GM21367 (cell line): ENCODE measurements at regions not wholly inside any gene's neighbourhood (a gene's known extent, or its start where the extent isn't known, plus 50 kb on each side); places are given as distances from the start of the nearest gene placed in this dataset.
"Not testable (repeated sequence)": the region's sequence is repeated elsewhere in the genome, so short reads cannot be mapped to it uniquely, and the experiment has no call there.

Experiments
- ATAC-seq: cut with Tn5 transposase; IDR thresholded peaks from one replicate; pipeline ENCODE4 v1.9.1; 2021; ENCODE audit not compliant: unreplicated experiment

DNA sequence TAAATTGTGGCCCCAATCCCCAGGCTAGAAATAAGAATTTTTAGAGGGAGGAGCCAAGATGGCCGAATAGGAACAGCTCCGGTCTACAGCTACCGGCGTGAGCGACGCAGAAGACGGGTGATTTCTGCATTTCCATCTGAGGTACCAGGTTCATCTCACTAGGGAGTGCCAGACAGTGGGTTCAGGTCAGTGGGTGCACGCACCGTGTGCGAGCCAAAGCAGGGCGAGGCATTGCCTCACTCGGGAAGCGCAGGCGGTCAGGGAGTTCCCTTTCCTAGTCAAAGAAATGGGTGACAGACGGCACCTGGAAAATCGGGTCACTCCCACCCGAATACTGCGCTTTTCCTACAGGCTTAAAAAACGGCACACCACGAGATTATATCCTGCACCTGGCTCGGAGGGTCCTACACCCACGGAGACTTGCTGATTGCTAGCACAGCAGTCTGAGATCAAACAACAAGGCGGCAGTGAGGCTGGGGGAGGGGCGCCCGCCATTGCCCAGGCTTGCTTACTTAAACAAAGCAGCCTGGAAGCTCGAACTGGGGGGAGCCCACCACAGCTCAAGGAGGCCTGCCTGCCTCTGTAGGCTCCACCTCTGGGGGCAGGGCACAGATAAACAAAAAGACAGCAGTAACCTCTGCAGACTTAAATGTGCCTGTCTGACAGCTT, 257.7 kb upstream of the MEIS1 start:
- not testable (repeated sequence) for ATAC-seq

DNA sequence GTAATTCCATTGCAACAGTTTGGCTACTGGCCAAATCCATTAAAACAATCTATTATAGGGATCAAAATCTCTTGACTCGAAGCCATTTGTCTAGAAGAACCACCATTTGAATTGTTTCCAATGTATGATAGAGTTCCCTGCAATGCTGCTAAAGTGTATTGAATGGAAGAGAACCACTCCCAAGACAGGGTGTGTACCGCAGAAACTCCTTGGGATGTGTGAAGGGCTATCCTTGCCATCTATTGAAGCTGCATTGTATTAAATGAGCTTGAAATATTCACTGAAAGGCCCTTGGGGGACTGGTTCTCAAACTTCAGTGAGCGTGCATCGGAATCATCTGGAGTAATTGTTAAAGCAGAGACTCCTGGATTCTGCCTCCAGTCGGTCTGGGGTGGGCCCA, 260.4 kb upstream of the MEIS1 start:
- ATAC-seq, result no peak

DNA sequence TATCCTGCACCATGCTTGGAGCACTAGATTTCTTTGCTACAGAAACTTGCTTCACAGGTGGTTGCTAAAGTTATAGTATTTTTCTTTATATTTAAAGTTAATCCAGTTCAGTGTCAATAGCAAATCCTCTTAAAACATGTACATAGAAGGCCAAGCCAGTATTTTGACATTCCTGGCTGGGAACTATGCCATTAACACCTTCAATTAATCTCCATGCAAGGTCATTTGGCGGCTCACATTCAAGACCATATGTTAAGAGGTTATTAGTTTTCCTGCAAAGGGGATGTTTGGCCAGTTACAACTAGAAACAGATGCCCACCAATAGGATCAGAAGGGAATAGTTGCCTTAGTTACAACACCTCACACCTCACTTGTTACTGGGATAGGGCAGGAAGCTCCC, 261.3 kb upstream of the MEIS1 start:
- ATAC-seq, result no peak

DNA sequence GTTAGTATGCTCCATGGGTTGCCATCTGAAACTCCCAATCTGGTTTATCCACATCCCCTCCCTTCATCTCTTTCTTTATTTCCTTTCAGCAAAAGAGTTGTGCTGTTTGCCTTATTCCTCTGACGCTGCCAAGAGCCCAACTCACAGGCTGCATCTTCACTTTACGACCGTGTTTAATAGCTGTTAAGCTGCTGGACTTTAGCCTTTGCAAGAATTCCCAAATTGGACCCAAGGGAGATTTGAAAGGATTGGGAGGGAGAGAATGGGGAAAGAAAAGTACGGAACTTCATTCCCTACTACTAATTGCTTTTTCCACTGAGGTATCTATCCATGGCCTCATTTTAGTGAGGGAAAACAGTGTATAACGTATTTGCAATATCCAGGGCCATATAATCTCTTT, 263.4 kb upstream of the MEIS1 start:
- ATAC-seq, result no peak

DNA sequence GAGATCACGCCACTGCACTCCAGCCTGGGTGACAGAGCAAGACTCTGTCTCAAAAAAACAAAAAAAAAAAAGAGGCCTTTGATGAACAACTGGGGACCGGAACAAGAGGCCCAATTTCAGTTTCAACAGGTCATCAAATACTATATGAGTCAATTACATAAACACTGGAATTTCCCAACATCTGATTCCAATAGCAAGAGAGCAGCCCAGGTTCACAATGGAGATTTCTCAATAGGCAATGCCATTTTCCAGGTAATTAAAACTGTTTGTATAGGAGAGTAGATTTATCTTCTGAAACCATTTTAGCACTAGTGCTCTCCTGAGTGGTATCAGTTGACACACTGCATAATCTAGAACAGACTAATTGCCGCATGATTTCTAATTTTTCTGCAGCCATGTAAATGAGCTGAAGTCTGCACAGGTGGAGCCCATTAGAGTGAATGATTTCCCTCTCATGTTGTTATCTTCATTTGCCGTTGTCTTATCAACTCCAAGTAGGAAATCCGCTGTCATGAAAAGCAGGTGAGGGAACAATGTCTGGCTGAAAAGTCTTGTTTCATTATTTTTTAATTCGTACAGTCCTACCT, 264.1 kb upstream of the MEIS1 start:
- ATAC-seq, result no peak

DNA sequence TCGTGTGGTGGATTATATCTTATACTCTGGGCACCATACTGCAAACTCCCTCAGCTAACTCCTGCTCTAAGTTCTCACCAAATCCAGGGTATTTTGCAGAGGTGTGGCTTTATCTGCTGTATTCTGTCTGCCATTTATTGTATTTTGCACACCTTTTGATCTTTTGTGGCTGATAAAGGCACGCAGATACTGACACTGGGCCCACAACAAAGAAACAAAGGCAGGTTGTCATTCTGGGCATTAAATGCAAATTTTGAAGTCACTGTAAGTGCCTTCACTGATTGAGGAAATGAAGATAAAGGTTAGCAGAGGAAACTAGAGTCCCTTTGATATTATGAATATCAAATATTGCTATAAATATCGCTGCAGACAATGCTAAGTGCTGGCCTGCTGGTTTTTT, 265.8 kb upstream of the MEIS1 start:
- ATAC-seq, result no peak

DNA sequence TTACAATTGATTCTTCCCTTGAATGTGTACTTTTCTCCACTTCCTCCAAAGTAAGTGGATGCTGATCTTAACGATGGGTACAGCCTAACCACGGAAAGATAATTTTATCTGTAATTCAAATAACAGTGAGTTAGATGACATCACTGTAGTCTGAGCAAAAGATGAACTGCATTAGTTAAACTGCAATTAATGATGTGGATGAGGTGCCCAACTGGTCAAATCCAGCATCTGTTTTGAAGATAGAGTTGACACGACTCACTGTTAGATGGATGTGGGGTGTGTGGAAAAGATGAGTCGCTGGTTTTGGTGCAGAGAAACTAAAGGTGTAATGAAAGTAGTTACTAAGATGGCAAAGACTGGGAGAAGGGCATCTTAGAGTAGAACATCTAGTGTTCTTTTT, 270.5 kb upstream of the MEIS1 start:
- no peak for ATAC-seq

DNA sequence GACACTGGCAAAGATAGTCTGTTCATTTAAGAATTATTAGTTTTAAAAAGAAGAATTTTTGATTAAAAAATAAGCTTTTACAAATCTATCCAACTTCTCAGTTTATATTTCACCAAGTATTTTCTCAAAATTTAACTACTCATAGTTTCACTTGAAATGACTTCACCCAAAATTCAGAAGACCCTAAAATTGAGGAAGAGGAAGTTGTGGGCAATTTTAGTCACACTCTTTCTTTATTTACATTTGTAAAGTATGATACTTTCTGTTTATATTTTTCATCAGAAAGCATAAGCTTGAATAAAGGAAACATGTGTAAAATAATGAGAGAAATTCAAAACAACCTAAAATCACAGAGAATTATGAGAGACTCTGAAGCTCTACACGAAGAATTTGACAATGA, 278.8 kb upstream of the MEIS1 start:
- no peak for ATAC-seq

DNA sequence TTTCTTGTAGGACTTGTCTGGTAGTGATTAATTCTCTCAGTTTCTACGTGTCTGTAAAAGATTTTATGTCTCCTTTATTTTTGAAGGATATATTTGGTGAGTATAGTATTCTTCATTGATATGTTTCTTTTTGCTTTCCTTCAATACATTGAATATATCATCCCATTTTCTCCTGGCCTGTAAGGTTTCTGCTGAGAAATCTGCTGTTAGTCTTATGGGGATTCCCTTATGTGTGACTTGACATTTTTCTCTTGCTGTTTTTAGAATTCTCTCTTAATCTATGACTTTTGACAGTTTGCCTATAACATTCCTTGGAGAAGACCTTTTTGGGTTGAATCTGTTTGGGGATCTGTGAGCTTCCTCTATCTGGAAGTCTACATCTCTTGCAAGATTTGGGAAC, 281.0 kb upstream of the MEIS1 start:
- ATAC-seq, result no peak

DNA sequence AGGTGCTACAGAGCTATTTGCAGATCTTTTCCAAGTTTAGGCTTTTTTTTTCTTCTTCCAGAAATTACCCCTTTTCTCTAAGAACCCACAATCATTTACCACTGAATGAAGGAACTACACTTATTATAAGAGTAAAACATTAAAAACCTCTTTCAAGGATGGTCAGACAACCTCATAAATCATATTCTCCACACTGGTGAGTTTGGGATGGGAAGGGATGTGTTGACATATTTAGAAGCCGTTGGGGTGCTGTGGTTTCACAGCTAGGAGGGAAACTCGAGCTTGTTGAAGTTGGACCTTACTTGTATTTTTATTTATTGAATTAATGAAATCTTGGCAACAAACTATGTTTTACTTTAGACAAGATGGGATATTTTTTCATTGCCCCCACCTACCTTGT, 289.4 kb upstream of the MEIS1 start:
- ATAC-seq, result no peak

DNA sequence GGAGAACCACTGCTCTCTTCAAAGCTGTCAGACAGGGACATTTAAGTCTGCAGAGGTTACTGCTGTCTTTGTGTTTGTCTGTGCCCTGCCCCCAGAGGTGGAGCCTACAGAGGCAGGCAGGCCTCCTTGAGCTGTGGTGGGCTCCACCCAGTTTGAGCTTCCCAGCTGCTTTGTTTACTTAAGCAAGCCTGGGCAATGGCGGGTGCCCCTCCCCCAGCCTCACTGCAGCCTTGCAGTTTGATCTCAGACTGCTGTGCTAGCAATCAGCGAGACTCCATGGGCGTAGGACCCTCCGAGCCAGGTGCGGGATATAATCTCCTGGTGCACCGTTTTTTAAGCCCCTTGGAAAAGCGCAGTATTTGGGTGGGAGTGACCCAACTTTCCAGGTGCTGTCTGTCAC, 290.6 kb upstream of the MEIS1 start:
- not testable (repeated sequence) for ATAC-seq

DNA sequence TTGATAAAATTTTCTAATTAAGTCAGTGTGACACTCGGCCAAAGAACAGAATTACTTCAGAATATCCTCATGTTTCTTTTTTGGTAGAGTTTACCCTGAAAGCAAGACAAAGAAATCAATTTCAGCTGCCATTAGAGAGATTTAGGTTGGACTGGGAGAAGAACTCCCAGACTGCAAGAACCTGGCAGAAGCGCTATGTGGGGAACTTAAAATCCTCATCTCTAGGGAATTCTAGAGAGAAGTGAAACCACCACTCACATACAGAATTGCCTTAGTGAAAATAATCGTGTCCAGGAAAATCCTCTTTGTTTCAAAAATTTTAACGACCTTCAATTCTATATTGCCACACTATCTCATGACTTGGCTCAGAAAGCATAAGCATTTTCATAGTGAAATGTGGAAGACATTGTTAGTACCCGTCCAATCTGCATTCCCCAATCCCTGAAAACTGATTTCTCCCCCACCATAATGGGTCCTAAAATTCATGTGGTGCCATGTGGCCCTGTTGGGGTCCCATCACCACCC, 297.3 kb upstream of the MEIS1 start:
- no peak for ATAC-seq

DNA sequence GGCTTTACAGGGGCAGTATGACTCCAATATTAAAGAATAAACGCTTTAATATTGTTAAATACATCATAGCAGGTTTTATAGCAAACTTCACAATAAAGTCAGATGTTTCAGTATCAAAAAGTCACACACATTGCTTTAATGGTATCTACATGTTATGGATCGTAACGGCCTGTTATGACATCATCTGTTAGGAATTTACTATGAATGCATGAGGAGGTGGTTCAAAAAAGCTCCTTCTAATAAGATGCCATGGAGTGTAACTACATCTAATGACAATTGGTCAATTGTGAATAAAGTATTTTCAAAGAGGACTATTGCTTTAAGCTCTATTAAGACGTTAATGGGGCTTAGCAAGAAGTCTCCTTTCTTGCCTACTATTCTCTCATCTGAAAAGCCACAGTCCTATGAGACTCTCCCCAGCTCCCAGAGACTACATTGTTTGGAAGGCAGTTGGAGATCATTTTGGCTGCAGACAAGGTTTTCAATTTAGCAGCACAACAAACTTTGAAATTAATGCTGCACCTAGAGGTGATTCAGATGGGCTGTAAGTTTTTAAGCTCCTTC, 300.7 kb upstream of the MEIS1 start:
- ATAC-seq, result no peak

DNA sequence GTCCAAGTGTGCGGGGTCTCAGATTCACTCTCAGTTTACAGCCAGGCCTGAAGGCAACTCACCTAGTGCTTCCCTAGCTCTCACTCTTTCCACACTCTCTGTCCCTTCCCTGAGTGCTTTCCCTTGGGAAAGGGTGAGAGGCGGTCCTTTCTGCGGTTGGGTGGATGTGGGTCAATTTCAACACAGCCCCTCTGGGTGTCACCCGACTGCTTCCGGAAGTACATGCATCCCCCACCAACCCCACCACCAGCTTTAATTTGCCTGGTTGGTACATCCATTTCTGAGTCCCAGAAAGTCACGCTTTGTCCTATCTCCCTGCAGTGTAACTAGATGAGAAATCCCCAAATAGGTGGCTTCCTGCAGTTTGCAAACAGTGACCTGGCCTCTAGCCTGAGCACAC, 307.3 kb upstream of the MEIS1 start:
- ATAC-seq, result no peak

DNA sequence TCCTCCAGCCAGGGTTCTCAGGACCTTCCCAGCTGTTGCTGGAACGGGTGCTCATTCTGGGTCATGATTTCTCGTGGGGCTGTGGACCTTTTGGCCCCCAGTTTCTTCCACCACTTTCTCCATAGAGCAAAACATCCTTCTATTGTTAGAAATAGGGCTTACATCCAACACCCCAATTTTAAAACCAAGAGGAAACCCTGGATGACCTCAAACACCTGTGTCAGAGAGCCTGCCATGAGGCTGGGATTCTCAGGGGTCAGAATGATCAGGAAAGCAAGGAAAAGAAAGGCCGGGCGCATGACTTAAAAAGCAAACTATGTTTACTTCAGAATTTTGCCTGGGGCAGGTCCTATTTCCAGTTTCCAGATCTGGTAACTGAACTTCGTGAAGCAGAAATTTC, 307.9 kb upstream of the MEIS1 start:
- ATAC-seq, result no peak

DNA sequence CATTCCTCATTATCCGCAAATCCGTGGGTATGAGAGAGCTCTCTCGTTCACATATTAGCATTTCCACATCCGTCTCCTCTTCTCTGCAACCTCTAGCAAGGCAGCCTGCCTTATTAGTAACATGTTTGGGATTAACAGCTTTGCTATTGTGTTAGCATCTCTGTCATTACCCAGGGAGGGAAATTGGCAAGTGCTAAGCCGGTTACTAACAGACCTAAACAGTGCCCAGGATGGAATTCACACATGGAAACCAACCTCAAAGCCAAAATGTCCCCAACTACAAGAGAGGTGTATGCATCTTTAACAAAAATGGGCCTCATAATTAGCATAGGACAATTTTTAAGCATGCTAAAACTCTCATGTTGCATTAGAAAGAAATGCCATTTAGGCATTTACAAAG, 309.0 kb upstream of the MEIS1 start:
- ATAC-seq, result no peak

DNA sequence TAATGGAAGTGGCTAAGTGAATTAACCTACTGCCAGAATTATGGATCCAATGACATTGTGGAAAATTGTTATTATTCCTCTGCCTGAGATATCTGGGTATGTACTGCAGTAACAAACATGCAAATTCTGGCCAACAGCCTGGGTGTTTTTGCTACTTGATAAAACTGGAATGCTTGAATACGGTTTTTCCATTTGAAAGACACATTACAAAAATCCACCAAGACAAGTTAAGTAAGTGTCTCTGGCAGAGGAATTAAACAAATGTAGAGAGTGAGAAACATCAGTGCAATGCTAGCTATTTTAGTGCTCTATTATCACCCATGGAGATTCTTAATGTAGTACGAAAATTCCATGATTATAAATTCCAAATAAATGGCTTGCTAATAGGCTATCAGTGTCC, 312.4 kb upstream of the MEIS1 start:
- no peak for ATAC-seq

DNA sequence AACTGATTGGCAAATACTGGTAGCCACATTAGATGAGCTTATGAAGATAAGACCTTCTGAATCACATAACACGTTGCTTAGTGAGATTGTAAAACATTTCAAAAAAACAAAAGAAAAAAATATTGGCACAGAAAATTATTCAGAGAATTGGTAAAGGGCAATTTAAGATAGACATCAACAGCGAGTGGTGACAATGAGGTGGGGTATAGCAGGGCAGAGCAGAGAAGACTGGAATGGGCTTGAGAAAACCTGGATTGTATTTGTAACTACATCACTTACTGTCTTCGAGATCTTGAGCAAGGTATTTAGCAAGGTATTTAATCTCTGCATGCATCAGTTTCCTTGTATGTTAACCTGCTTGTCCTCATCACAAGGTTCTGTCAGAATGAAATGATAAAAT, 313.0 kb upstream of the MEIS1 start:
- no peak for ATAC-seq

DNA sequence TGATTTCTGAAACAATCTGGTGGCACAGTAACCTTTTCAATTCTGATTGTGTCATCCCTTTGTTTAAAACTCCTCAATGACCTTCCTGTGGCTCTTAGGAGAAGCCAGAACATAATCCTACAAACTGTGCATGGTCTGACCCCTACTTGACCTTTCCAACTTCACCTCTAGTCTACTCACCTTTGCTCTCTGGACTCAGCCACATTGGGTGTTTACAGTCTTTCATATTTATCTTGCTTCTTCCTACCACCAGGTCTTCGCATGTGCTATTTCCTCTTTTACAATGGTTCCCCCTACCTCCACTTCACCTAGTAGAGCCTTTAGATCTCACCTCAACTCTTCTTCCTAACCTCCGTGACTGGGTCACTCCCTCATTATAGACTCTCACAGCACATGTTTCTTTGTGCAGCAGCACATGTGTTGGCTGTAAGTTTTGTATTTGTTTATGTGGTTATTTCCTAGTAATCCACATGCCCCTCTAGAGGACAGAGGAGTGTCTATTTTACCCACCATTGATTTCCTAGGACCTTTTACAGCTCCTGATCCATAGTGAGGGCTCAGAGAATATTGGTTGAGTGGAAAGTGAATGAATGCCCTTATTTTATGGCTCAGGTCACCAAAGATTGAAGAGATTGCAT, 320.8 kb upstream of the MEIS1 start:
- ATAC-seq, result no peak

DNA sequence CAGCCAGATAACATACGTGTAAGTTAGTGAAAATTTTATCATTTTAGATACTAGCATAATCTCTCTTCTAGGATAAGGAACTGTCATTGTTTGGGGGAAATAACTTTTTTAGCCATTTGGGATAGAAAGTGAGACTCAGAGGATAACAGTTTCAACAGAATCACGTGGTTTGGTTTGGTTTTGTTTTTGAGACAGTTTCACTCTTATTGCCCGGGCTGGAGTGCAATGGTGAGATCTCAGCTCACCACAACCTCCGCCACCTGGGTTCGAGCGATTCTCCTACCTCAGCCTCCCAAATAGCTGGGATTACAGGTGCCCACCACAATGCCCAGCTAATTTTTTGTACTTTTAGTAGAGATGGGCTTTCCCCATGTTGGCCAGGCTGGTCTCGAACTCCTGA, 323.2 kb upstream of the MEIS1 start:
- no peak for ATAC-seq

DNA sequence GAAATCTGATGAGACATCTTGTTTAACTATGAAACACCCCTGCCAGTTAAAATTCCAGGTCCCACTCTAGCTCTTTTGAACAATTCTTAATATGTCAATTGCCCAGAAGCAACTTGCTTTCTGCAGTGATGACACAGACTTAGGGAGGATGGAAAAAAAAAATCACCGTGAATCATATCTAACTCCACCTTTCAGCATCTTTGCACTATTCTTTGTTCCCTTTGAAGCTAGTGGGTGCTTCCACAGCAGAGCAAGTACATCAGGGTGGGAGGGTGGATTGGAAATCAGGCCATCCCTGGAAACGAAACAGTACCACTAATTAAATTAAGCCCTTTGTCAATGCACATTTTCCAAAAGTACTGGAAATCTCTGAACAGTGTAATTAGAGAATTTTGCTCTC, 324.3 kb upstream of the MEIS1 start:
- no peak for ATAC-seq

DNA sequence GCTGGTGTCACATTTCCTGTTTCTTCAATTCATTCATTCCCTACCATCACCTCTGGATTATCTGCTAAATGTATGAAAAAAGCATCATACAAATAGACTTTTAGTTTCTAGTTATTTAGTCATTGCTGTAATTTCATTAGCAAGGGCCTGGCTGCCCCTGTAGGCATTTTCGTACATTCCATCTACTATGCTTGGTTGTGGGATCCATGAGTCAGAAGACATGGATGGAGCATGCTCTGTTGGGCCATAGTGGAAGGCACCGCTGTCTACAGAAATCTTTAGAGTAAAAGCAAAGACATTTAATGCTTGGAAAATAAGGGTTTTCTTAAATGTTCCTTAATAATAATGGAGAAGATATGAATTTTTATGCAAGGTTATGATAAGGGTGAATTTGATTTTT, 324.8 kb upstream of the MEIS1 start:
- no peak for ATAC-seq
